GM10266 (cell line): ENCODE measurements at regions not wholly inside any gene's neighbourhood (a gene's known extent, or its start where the extent isn't known, plus 50 kb on each side); places are given as distances from the start of the nearest gene placed in this dataset.

ENCODE experiments used
- DNase-seq: peaks from one replicate; pipeline ENCODE4 v3.0.0; 2012; ENCODE audit errors: extremely low spot score
- CTCF ChIP-seq: IDR thresholded peaks from 2 replicates; pipeline ENCODE4 v1.5.1; 2012; ENCODE audit warnings: mild to moderate bottlenecking, low read depth; ENCODE audit not compliant: control insufficient read depth, insufficient read depth; ENCODE audit errors: missing control alignments

- no peak for DNase-seq
- no peak for TF ChIP-seq CTCF
Measured at GRCh38 chr12:132384916-132385774, 55.8 kb upstream of the GALNT9 start.

GRCh38 chr12:132380641-132381040 lies 51.3 kb upstream of the GALNT9 start:
- no peak for TF ChIP-seq CTCF
- DNase-seq, result no peak

GRCh38 chr12:132379996-132380395 lies 50.6 kb upstream of the GALNT9 start:
- TF ChIP-seq CTCF, result no peak
- DNase-seq, result no peak

- TF ChIP-seq CTCF, result no peak
- no peak for DNase-seq
Measured at GRCh38 chr12:132379576-132379975, 50.2 kb upstream of the GALNT9 start.
